Astrocyte (in vitro differentiated cells and primary cell): ENCODE measurements at regions not wholly inside any gene's neighbourhood (a gene's known extent, or its start where the extent isn't known, plus 50 kb on each side); places are given as distances from the start of the nearest gene placed in this dataset.

Experiments
- EZH2 ChIP-seq: IDR thresholded peaks from 2 replicates; pipeline ENCODE4 v1.6.1; 2012; ENCODE audit warnings: mild to moderate bottlenecking, low read length, inconsistent platforms; ENCODE audit not compliant: insufficient read depth
- TF ChIP-seq, protein P1 (sequence below): IDR thresholded peaks from 2 replicates; pipeline ENCODE4 v1.5.1; 2011; ENCODE audit warnings: low read depth, mild to moderate bottlenecking, inconsistent platforms, low read length, moderate library complexity; ENCODE audit not compliant: insufficient read depth

DNA sequence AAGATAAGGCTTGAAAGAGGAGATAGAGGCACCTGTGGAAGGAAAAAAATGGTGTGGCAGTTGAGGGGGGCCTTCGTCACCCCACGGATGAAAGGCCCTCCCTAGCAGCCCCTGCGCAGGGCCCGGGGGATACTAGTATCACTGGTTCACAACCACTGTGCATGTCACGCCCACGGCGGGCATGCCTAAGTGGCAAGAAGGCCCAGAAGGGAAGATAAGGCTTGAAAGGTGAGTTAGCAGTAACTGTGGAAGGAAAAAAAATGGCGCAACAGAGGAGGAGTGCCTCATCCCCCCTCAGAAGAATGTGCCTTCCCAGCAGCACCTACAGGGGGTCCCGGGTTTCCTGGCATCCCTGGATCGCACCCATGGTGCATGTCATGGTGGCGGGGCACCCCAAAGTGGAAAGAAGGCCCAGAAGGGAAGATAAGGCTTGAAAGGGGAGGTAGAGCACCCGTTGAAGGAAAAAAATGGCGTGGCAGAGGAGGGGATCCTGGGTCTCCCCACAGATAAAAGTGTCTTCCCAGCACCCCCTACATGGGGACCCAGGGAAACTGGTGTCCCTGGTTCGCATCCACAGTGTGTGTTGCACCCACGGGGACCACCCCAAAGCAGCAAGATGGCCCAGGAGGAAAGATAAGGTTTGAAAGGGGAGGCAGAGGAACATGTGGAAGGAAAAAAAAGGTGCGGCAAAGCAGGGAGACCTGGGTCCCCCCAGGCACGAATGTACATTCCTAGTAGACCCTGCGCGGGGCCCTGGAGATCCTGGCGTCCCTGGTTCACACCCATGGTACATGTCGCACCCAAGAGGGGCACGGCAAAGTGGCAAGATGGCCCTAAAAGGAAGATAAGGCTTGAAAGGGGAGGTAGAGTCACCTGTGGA, 279.2 kb downstream of the ALG10 start:
- TF ChIP-seq, protein P1, sequence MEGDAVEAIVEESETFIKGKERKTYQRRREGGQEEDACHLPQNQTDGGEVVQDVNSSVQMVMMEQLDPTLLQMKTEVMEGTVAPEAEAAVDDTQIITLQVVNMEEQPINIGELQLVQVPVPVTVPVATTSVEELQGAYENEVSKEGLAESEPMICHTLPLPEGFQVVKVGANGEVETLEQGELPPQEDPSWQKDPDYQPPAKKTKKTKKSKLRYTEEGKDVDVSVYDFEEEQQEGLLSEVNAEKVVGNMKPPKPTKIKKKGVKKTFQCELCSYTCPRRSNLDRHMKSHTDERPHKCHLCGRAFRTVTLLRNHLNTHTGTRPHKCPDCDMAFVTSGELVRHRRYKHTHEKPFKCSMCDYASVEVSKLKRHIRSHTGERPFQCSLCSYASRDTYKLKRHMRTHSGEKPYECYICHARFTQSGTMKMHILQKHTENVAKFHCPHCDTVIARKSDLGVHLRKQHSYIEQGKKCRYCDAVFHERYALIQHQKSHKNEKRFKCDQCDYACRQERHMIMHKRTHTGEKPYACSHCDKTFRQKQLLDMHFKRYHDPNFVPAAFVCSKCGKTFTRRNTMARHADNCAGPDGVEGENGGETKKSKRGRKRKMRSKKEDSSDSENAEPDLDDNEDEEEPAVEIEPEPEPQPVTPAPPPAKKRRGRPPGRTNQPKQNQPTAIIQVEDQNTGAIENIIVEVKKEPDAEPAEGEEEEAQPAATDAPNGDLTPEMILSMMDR = no peak
- TF ChIP-seq EZH2 = no peak
